HT1080 (cell line): ENCODE measurements at regions not wholly inside any gene's neighbourhood (a gene's known extent, or its start where the extent isn't known, plus 50 kb on each side); places are given as distances from the start of the nearest gene placed in this dataset.

ENCODE experiments used
- DNase-seq: peaks from one replicate; pipeline ENCODE4 v3.0.0-alpha.2; 2015; ENCODE audit warnings: low read depth

DNA sequence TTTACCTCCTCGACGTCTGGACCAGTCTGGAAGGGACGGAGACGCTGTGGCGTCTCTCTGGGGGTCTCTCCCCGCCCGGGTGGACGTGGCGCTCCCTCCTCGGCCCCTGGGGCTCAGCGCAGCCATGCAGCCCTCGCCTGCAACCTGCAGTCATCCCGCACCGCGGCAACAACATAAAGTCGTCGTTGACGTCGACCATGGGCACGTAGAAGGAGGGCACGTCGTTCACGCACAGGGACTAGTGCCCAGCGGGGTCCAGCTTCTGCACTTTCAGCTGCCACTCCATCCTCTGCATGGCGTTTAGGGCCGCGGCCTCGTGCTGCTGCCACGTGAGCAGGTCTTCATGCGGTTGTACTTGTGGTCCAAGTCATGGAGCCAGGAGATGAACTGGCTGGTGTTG is 889.6 kb upstream of the LRRTM1 start:
- DNase-seq, result no peak

DNA sequence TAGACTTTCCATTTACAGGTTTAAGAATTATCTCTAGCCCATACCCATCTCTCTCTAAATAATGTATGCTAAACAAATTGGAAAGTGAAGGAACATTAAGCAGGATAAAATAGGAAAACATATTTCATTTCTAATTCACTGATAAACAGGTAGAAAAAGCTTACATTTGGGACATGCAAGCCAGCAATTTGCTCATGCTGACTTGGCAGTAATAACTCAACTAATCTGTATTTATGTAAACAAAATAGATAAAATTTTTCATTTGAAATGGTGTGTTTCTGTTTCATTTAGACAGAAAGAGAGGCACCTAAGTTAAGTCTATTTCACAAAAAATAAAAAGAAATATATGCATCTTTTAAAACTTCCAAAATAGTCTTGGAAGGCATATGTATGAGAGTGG is 877.3 kb upstream of the LRRTM1 start:
- no peak for DNase-seq

DNA sequence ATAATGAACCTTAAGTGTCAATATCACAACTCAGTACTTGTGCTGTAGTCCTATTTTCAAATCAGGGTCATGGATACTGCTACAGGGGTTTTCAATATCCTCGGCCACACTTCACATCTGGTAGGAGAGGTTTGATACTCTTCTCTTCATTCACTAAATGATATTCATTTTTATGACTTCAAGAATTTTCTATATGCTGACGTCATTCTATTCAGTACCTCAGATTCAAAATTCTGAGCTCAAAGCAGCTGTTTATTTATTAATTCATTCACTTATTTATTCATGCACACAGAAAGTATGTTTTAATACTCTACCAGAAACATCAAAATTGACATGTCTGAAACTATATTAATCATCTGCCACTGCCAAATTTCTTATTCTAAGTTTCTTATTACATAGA is 866.9 kb upstream of the LRRTM1 start:
- no peak for DNase-seq

DNA sequence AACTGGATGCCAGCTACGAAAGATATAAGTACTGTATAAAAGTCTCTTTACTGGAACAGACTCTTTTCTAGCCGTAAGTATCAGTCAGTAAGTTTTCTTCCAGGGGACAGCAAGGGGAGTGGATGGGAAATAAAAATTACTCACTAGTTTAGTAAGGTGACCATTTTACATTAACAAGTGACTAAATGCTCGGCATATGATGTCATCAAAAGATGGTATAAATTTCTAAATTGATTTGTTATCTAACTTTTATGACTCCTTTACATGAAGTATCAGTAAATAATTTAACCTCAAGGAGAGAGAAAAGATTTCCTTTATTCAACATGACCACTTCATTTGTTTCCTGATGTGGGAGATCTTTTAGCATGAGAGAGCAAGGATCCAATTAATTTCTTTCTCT is 859.0 kb upstream of the LRRTM1 start:
- no peak for DNase-seq

DNA sequence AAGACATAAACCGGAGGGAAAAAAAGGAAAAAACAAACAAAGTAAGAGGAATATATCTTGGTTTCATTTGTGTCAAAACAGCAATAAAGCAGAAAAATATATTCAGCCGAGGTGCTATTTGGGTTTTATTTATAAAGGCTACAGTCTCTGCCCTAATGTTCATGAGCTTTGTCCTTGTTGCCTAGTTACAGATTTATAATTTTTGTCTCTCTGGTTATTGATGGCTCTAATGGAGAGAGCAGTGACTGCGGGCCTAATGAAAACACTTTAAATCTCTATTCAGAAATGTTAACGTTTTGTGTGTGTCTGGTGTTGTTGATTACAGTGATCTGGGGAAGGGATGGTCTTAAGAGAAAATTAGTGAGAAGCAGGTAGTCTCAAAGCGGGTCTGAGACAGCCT is 854.0 kb upstream of the LRRTM1 start:
- DNase-seq, result no peak

- no peak for DNase-seq
Measured at GRCh38 chr2:81148323-81148722, 843.8 kb upstream of the LRRTM1 start.

DNA sequence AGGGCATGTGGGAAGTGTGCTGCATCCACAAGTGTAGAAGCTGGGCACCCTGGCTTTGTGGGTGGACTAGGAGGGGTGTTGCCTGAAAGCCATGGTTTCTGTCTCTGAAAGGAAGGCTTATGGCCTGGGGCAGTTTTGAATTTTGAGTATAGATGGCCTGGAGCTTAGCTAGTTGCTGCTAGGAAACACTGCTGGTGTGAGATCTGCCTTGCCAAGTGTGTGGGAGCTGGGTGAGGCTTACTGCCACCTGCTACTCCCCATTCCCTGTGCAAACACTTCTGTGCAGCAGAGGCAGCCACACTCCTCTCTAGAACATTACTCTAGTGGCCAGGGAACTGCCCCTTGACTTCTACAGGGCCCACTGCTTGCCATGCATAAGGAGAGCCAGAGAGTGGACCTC is 831.7 kb upstream of the LRRTM1 start:
- DNase-seq, result no peak

DNA sequence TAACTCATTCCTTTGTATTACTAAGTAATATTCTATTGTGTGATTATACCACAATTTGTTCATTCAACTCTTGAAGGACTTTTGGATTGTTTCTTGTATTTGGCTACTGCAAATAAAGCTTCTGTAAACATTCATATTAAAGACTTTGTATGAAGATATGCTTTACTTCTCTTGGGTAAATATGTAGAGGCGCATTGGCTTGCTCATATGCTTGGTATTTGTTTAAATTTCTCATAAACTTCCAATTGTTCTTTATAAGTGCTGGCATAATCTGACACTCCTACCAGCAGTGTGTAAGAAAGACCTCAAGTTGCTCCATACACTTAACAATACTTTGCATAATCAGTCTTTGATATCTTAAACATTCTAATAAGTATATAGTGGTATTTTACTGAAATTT is 792.8 kb upstream of the LRRTM1 start:
- no peak for DNase-seq

GRCh38 chr2:81093031-81093430 is 788.5 kb upstream of the LRRTM1 start:
- DNase-seq, result no peak

- DNase-seq, result no peak
Measured at GRCh38 chr2:81087646-81088045, 783.1 kb upstream of the LRRTM1 start.

DNA sequence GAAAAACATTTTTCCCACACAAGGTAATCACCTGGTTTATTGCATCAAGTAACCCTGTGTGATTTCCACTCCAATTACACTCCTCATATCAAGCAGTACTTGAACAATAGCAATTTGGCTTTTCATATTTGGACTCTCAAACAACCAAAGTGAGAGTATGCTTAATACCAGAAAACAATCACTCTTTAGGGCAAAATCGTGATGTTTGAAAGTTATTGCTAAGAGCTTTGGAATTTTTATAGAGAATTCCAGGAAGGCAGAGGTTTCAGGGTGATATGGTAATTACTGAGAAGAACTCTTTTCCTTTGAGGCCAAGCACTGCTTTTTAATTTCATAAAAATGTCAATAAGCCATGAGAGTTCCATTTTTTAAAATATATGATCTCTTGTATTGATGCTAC is 779.5 kb upstream of the LRRTM1 start:
- DNase-seq, result no peak

DNA sequence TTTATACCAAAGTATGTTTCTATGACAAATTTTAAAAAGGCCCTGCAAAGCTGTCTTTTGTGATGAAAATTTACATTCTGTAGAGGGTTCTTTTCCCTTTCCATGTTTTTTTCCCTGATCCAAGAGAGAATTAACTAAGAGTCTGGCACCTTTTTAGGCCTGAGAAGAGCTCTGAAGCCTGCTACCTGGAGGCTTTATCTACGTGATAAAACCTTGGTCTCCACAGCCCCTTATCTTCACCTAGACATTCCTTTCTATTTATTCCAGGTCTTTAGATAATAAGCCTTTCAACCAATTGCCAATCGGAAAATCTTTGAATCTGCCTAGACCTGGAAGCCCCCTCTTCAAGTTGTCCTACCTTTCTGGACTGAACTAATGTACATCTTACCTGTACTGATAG is 774.1 kb upstream of the LRRTM1 start:
- no peak for DNase-seq

- no peak for DNase-seq
Measured at GRCh38 chr2:81078102-81078501, 773.5 kb upstream of the LRRTM1 start.

DNA sequence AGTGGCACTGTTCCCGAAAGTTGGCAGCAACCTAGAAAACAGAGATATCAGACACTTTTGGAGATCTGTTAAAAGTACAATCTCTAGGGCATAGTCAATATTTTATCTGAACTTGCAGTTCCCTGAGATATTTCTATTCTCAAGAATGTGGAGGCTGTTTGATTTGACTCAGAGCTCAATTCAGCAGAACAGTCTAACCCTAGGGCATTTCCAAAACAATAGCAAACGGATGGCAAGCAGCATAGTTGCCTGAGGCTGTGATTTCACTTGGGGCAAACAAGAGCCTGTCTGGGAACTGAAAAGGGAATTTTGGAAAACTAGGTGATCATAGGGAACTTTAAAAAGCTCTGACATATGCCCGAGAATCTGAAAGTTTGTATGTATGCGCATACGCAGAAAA is 772.8 kb upstream of the LRRTM1 start:
- DNase-seq, result no peak

DNA sequence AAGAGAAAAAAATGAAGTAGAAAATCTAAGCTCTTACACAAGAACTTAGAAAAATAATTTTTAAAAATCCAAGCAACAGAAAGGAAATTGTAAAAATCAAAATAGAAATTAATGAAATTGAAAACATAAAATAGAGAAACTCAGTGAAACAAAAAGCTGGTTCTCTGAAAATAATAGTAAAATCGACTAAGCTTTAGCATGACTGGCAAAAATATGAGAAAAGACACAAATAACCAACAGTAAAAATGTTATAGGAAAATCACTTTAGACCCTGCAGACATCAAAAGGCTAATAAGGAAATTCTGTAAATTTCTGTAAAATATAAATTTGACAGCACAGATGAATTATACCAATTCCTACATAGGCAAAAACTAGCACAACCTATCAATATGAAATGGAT is 768.9 kb upstream of the LRRTM1 start:
- DNase-seq, result no peak

DNA sequence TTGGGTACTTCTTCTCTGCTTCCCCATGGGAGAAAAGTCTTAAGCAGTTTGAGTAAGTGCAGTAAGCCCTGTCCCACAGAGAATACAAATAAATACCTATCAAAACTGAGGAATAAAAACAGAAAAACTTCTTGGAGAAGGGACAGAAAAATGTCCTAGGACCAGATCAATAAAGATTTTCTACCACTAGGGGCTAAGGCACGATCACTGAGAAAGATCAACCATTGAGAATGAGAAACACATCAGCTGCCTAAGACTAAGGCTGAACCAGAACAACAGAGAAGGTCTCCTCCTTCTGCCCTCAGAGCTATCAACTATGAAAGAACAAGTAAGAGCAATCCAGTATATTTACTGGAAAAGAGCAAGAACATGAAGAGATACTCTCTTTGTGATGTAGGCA is 763.6 kb upstream of the LRRTM1 start:
- DNase-seq, result no peak

GRCh38 chr2:81061016-81061415 is 756.5 kb upstream of the LRRTM1 start:
- no peak for DNase-seq

GRCh38 chr2:81050580-81051095 is 746.1 kb upstream of the LRRTM1 start:
- DNase-seq, result no peak

DNA sequence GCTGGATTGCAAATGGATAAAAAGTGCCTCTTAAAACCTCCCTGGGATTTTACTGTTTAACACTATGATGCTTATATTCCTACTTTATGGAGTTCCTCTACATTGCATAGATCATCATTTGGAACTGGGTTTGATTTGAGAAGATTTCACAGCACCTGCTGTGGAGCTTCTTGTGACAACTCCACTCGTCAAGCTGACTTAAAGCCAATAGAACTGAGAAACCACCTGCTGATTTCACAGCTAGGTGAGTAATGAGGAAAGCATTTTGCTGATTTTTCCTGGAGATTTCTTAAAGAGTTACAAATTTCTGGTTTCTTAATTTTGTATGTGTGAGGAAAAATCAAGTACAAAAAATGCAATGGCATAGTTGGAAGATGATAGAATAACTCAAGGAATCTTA is 739.1 kb upstream of the LRRTM1 start:
- no peak for DNase-seq

DNA sequence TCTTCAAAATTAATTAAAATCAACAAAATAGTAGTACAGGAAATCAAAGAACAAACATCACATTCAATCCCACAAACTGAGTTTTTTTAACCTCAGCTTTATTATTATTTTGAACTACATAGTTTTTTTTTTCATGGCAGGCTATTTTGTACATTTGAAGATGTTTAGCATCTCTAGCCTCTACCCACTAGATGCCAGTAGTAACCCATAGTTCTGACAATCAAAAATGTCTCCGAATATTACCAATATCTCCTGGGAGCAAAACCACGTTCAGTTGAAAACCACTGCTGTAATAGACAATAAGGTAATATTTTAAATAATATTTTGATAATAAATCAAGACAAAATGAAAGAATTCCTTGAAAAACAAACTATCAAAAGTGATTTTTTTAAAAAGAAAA is 702.6 kb upstream of the LRRTM1 start:
- DNase-seq, result no peak

GRCh38 chr2:81002906-81003305 is 698.4 kb upstream of the LRRTM1 start:
- DNase-seq, result no peak

DNA sequence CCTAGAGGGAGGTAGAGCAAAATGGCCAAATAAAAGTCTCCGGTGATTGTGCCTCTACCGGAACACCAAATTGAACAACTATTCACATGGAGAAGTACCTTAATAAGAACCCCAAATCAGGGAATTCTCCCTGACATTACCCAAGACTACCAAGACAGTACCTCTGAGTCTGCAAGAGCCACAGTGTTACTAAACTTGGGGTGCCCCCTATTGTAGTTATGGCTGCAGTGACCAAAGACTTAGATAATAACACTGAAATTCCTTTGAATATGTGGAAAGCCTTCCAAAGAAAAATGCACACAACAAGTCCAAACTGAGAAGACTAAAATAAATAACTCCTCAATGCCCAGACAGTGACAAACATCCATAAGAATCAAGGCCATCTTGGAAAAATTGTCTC is 682.9 kb upstream of the LRRTM1 start:
- no peak for DNase-seq

DNA sequence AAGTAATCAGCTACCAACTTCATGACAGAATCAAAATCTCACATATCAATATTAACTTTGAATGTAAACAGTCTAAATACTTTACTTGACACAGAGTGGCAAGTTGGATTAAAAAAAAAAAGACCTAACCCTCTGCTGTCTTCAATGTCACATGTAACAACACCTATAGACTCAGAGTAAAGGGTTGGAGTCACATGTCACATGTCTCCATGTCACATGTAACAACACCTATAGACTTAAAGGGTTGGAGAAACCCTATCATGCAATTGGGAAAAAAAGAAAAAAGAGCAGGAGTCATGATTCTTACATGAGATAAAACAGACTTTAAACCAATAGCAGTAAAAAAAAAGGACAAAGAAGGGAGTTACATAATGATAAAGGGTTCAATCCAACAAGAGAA is 665.3 kb upstream of the LRRTM1 start:
- DNase-seq, result no peak

GRCh38 chr2:80968450-80968849 is 663.9 kb upstream of the LRRTM1 start:
- no peak for DNase-seq
